Colonic mucosa (tissue), 4 donors: ENCODE measurements at regions not wholly inside any gene's neighbourhood (a gene's known extent, or its start where the extent isn't known, plus 50 kb on each side); places are given as distances from the start of the nearest gene placed in this dataset.

ENCODE experiments used
- DNase-seq: peaks from one replicate; pipeline ENCODE4 v3.0.0-alpha.2; 2020
- H3K27ac ChIP-seq: fragments of 200-600 bp; one replicate; pipeline ENCODE4 v1.8.0; 2021
- H3K27me3 ChIP-seq: fragments of 200-600 bp; one replicate; pipeline ENCODE4 v1.8.0; 2021
- H3K36me3 ChIP-seq: fragments of 200-600 bp; one replicate; pipeline ENCODE4 v1.8.0; 2021
- H3K4me1 ChIP-seq: fragments of 200-600 bp; one replicate; pipeline ENCODE4 v1.8.0; 2021; ENCODE audit warnings: mild to moderate bottlenecking
- H3K4me3 ChIP-seq: fragments of 200-600 bp; one replicate; pipeline ENCODE4 v1.8.0; 2021
- H3K9ac ChIP-seq, 2 donors: one replicate each; pipeline ENCODE4 v1.7.0; 2013; ENCODE audit warnings: control low read depth in 2 of 2, low read depth in 2 of 2, low read length in 2 of 2
- H3K9me3 ChIP-seq: fragments of 200-600 bp; one replicate; pipeline ENCODE4 v1.8.0; 2021
- CTCF ChIP-seq: fragments of 200-600 bp; IDR thresholded peaks from one replicate; pipeline ENCODE4 v1.8.0; 2022; ENCODE audit warnings: antibody characterized with exemption, mild to moderate bottlenecking
- intact Hi-C: fragments of 100-400 bp; cut with DNase I; formaldehyde crosslinking; loops from one replicate; pipeline ENCODE4 v1.14.1; 2022
- donor health status: healthy.
- donor health status: DM: no; HTN: no; CAD: no.
- donor health status: DM: no; HTN: no; CAD: no.

- no peaks in the 10 kb centered on the region for H3K36me3 ChIP-seq
- no peaks in the 10 kb centered on the region for H3K27me3 ChIP-seq
- no peak for DNase-seq
- no peak overlapping the region for H3K4me3 ChIP-seq
- H3K27ac ChIP-seq, result no peak overlapping the region
- H3K4me1 ChIP-seq, result peaks cover 3% of the 10 kb centered on the region
- TF ChIP-seq CTCF, result no peak
- no peak overlapping the region for H3K9ac ChIP-seq
- no peaks in the 10 kb centered on the region for H3K9me3 ChIP-seq
- intact Hi-C loops, result loop anchor here (5.0 kb wide), 1 partner anchor 853 kb away; no protein-coding TSS in a partner anchor
Observed at GRCh38 chr16:79404571-79404970, 196.0 kb downstream of the MAF start.

- H3K4me3 ChIP-seq, result no peak overlapping the region
- H3K4me1 ChIP-seq, result peaks cover 3% of the 10 kb centered on the region
- H3K36me3 ChIP-seq, result no peaks in the 10 kb centered on the region
- H3K27me3 ChIP-seq, result no peaks in the 10 kb centered on the region
- H3K9ac ChIP-seq, result no peak overlapping the region
- no peak overlapping the region for H3K27ac ChIP-seq
- H3K9me3 ChIP-seq, result no peaks in the 10 kb centered on the region
- no peak for DNase-seq
- TF ChIP-seq CTCF, result no peak
- intact Hi-C loops, result loop anchor here (5.0 kb wide), 1 partner anchor 854 kb away; no protein-coding TSS in a partner anchor
Observed at GRCh38 chr16:79403534-79403933, 197.0 kb downstream of the MAF start.

GRCh38 chr16:79402920-79403319 is 197.6 kb downstream of the MAF start:
- H3K27ac ChIP-seq, result peak overlapping the region; percentile 60
- no peaks in the 10 kb centered on the region for H3K9me3 ChIP-seq
- H3K36me3 ChIP-seq, result no peaks in the 10 kb centered on the region
- intact Hi-C loops, result loop anchor here (5.0 kb wide), 1 partner anchor 854 kb away; no protein-coding TSS in a partner anchor
- peaks cover 3% of the 10 kb centered on the region for H3K4me1 ChIP-seq
- no peak overlapping the region for H3K4me3 ChIP-seq
- H3K27me3 ChIP-seq, result no peaks in the 10 kb centered on the region
- no peak for TF ChIP-seq CTCF
- no peak for DNase-seq
- H3K9ac ChIP-seq, result no peak overlapping the region

GRCh38 chr16:79402356-79402755 is 198.2 kb downstream of the MAF start:
- H3K27ac ChIP-seq, result peak overlapping the region; percentile 60

GRCh38 chr16:79401782-79402181 is 198.8 kb downstream of the MAF start:
- intact Hi-C loops, result loop anchor here (5.0 kb wide), 1 partner anchor 856 kb away; no protein-coding TSS in a partner anchor
- DNase-seq, result no peak
- no peak for TF ChIP-seq CTCF
- Histone ChIP-seq H3K4me1 (peaks cover 3% of the 10 kb centered on the region), H3K27ac (peak overlapping the region; percentile 60), H3K4me3 (no peak overlapping the region), H3K27me3 (no peaks in the 10 kb centered on the region), H3K9ac (peak overlapping the region in 1 of 2 donors; percentile 4), H3K9me3 (no peaks in the 10 kb centered on the region), H3K36me3 (no peaks in the 10 kb centered on the region)

More at GRCh38 chr16:79402356-79402755, 198.2 kb downstream of the MAF start:
- H3K27me3 ChIP-seq, result no peaks in the 10 kb centered on the region
- DNase-seq, result peak; percentile 89
- H3K4me1 ChIP-seq, result peaks cover 3% of the 10 kb centered on the region
- TF ChIP-seq CTCF, result no peak
- no peak overlapping the region for H3K4me3 ChIP-seq
- no peaks in the 10 kb centered on the region for H3K9me3 ChIP-seq
- H3K36me3 ChIP-seq, result no peaks in the 10 kb centered on the region
- intact Hi-C loops, result loop anchor here (5.0 kb wide), 1 partner anchor 855 kb away; no protein-coding TSS in a partner anchor
- peak overlapping the region in 1 of 2 donors; percentile 4 for H3K9ac ChIP-seq
